ENCODE measurements at regions not wholly inside any gene's neighbourhood (a gene's known extent, or its start where the extent isn't known, plus 50 kb on each side); places are given as distances from the start of the nearest gene placed in this dataset.
"Not testable (repeated sequence)": the region's sequence is repeated elsewhere in the genome, so short reads cannot be mapped to it uniquely, and the experiment has no call there.

DNA sequence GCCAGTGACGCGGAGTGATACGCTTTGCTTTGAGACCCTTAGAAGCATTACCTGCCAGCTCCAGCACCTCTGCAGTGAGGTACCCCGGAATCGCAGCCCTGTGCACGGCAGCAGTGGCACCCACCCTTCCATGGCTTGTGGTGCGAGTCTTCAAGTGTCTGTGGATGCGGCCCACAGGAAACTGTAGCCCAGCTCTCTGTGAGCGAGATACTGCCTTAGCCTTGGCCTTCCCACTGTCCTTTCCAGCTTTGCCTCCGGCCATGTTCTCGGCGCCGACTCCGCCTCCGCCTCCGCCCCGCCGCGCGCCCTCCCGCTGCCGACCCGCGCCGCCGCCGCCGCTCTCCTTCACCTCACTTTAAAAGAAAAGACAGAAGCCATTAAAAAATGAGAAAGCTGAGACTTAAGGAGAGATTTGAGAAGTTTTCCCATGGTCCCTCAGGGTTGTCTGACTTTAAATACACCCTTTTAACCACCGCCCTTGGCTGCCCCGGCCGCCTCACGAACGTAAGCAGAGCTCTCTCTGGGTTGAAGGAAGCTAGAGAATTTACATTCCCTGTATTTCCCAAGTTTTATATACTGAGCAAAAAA lies 78.5 kb upstream of the FAM174B start:
- DNase-seq (ENCODE audit: extremely low read depth, low read depth), result no peak

DNA sequence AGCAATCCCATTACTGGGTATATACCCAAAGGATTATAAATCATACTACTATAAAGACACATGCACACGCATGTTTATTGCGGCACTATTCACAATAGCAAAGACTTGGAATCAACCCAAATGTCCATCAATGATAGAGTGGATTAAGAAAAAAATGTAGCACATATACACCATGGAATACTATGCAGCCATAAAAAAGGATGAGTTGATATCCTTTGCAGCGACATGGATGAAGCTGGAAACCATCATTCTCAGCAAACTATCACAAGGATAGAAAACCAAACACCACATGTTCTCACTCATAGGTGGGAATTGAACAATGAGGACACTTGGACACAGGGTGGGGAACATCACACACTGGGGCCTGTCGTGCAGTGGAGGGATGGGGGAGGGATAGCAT lies 83.7 kb upstream of the FAM174B start:
- not testable (repeated sequence) for DNase-seq (ENCODE audit: extremely low read depth, low read depth)

More for the DNA sequence above, 78.5 kb upstream of the FAM174B start:
- no peak for TF ChIP-seq CTCF (IDR thresholded peaks at IDR 0.05; ENCODE audit: low read depth, low read length)

GRCh38 chr15:92745845-92746271 lies 90.3 kb upstream of the FAM174B start:
- TF ChIP-seq CTCF (IDR thresholded peaks at IDR 0.05; ENCODE audit: low read depth, low read length), result no peak
- no peak for DNase-seq (ENCODE audit: extremely low read depth, low read depth)

DNA sequence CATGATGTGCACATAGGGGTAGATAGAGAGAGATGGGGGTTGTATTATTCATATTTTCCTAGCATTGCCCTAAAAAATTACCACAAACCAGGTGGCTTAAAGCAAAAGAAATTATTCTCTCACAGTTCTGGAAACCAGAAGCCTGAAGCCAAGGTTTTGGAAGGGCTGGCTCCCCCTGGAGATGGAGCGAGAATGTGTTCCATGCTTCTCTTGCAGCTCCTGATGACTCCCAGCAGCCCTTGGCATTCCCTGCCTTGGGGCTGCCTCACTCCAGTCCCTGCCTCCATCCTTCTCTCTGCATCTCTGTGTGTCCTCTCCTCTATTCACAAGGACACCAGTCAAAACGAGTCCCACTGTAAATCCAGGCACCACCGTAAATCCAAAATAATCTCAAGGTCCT lies 91.5 kb upstream of the FAM174B start:
- no peak for TF ChIP-seq CTCF (IDR thresholded peaks at IDR 0.05; ENCODE audit: low read depth, low read length)
- DNase-seq (ENCODE audit: extremely low read depth, low read depth), result no peak

DNA sequence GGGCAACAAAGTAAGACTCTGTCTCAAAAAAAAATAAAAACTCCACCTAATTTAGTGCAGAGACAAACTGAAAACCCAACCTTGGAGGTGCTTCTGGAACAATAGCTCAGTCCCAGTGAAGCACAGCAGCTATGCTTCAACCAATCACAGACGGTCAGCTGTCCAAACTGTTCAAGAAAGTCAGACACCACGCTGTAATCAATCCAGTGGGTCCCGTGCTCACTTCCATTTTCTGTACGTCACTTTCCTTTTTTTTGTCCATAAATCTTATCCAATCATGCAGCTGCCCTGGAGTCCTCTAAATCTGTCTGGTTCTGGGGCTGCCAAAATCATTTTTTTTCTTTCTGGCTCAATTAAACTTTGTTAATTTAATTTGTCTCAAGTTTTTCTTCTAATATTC lies 93.6 kb upstream of the FAM174B start:
- no peak for DNase-seq (ENCODE audit: extremely low read depth, low read depth)
- no peak for TF ChIP-seq CTCF (IDR thresholded peaks at IDR 0.05; ENCODE audit: low read depth, low read length)

GRCh38 chr15:92749946-92750345 lies 94.4 kb upstream of the FAM174B start:
- no peak for DNase-seq (ENCODE audit: extremely low read depth, low read depth)

DNA sequence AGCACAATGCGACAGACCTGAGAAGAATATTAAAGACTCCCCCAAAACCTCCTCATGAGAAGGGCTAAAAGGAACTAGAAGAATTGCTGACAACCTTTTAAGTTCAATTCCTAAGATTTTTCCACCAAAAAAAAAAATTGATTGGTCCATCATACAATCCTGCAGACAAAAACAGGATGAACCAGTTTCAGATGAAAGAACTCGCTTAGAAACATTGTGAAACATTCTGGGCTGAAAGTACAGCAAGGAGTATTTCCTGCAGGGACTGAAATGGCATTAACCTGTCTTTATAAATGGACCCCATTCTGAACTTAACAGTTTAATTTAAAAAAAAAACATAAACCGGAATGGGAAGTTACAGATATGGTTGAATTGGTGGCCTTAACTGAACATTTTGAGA lies 96.0 kb upstream of the FAM174B start:
- no peak for DNase-seq (ENCODE audit: extremely low read depth, low read depth)

More at GRCh38 chr15:92749946-92750345, 94.4 kb upstream of the FAM174B start:
- TF ChIP-seq CTCF (IDR thresholded peaks at IDR 0.05; ENCODE audit: low read depth, low read length), result no peak

More for the DNA sequence above, 96.0 kb upstream of the FAM174B start:
- no peak for TF ChIP-seq CTCF (IDR thresholded peaks at IDR 0.05; ENCODE audit: low read depth, low read length)
